ENCODE measurements at regions not wholly inside any gene's neighbourhood (a gene's known extent, or its start where the extent isn't known, plus 50 kb on each side); places are given as distances from the start of the nearest gene placed in this dataset.

DNA sequence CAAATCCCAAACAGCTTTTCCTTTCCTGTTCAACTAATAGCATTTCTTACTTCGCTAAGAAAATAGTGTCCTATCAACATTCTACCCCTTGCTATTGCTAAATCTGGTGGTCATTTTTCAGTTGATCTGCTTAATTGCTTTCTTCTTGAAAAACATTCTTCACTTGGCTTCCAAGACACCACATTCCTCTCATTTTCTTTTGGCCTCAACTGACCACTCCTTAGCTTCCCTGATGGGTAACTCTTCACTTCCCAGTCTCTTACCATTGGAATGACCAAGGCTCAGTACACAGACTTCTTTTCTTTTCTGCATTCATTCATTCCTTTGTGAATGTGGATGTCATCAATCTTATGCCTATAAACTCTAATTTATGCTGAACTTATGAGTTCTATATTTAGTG, 230.8 kb upstream of the CDH2 start:
- H4K20me1 ChIP-seq (ENCODE audit: control insufficient read depth, insufficient read depth, low read length, poor library complexity, severe bottlenecking) = no peaks in the 10 kb centered on the region
- H3K4me1 ChIP-seq (ENCODE audit: control insufficient read depth in 2 of 2, insufficient read depth in 2 of 2, low read length in 2 of 2) = no peaks in the 10 kb centered on the region
- TF ChIP-seq, protein P1, sequence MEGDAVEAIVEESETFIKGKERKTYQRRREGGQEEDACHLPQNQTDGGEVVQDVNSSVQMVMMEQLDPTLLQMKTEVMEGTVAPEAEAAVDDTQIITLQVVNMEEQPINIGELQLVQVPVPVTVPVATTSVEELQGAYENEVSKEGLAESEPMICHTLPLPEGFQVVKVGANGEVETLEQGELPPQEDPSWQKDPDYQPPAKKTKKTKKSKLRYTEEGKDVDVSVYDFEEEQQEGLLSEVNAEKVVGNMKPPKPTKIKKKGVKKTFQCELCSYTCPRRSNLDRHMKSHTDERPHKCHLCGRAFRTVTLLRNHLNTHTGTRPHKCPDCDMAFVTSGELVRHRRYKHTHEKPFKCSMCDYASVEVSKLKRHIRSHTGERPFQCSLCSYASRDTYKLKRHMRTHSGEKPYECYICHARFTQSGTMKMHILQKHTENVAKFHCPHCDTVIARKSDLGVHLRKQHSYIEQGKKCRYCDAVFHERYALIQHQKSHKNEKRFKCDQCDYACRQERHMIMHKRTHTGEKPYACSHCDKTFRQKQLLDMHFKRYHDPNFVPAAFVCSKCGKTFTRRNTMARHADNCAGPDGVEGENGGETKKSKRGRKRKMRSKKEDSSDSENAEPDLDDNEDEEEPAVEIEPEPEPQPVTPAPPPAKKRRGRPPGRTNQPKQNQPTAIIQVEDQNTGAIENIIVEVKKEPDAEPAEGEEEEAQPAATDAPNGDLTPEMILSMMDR (IDR thresholded peaks at IDR 0.05) = no peak
- no peak for TF ChIP-seq EZH2 (IDR thresholded peaks at IDR 0.05; ENCODE audit: borderline replicate concordance, insufficient read depth, low read depth, low read length, poor library complexity, severe bottlenecking)
- no peak overlapping the region for H3K4me2 ChIP-seq (replicated peaks; ENCODE audit: low read depth, low read length, poor library complexity, severe bottlenecking)
- no peaks in the 10 kb centered on the region for H3K27me3 ChIP-seq (replicated peaks in 1 of 4; ENCODE audit: control extremely low read depth in 1 of 4, control insufficient read depth in 3 of 4, insufficient read depth in 4 of 4, low read length in 3 of 4)
- H3K9me3 Mint-ChIP-seq (ENCODE audit: insufficient read depth) = no peaks in the 10 kb centered on the region
- no peaks in the 10 kb centered on the region for H3K9me3 ChIP-seq (ENCODE audit: control extremely low read depth in 1 of 3, control insufficient read depth in 2 of 3, insufficient read depth in 1 of 3, low read length in 2 of 3)
- ChIA-PET CTCF (no interaction called here), POLR2A (no interaction called here)
- H3K4me3 ChIP-seq (ENCODE audit: control extremely low read depth in 1 of 5, extremely low read depth in 1 of 5, insufficient read depth in 1 of 5, low read depth in 2 of 5, low read length in 4 of 5) = no peak overlapping the region
- H2AFZ ChIP-seq (ENCODE audit: insufficient read depth, low read depth, low read length, poor library complexity, severe bottlenecking) = no peak overlapping the region
- no peak overlapping the region for H3K27ac ChIP-seq (ENCODE audit: low read length in 2 of 2)
- DNase-seq (no peak), ATAC-seq (ENCODE audit: low read depth) (no peak)
- no peak overlapping the region for H3K4me3 Mint-ChIP-seq
- no peaks in the 10 kb centered on the region for H3K27me3 Mint-ChIP-seq
- H3K79me2 ChIP-seq (ENCODE audit: control insufficient read depth, insufficient read depth, low read length) = no peaks in the 10 kb centered on the region
- no peak overlapping the region for H3K27ac Mint-ChIP-seq
- H3K4me1 Mint-ChIP-seq = no peaks in the 10 kb centered on the region
- no CpG with 5 or more reads among the region's 1 CpG for WGBS (ENCODE audit: insufficient coverage)
- no peaks in the 10 kb centered on the region for H3K36me3 ChIP-seq (replicated peaks in 1 of 2; ENCODE audit: control extremely low read depth in 1 of 2, control insufficient read depth in 1 of 2, extremely low read depth in 1 of 2, insufficient read depth in 2 of 2, low read length in 1 of 2)
- intact Hi-C loops (cut with micrococcal nuclease) = no loop called here
- H3K9ac ChIP-seq (ENCODE audit: low read length) = no peak overlapping the region

DNA sequence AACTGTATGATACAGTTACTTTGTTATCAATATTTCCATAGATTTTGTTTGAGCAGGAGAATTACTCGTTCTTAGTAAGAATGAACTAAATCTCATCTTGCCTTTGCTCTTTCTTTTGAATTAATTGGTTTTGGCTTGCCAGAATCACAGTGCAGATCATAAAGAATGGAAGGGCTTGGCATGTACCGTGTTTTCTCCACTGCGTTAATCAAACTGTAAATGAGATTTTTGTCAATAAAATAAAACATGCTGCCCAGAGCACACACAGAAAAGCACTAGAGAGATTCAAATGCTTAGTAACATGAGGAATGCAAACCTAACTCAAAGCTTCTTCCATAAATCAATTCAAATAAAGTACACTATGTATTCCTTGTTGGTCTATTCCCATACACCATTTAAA, 229.6 kb upstream of the CDH2 start:
- Histone ChIP-seq H3K9ac (ENCODE audit: low read length) (no peak overlapping the region), H3K4me3 (ENCODE audit: control extremely low read depth in 1 of 5, extremely low read depth in 1 of 5, insufficient read depth in 1 of 5, low read depth in 2 of 5, low read length in 4 of 5) (no peak overlapping the region), H3K27me3 (replicated peaks in 1 of 4; ENCODE audit: control extremely low read depth in 1 of 4, control insufficient read depth in 3 of 4, insufficient read depth in 4 of 4, low read length in 3 of 4) (no peaks in the 10 kb centered on the region), H3K4me2 (replicated peaks; ENCODE audit: low read depth, low read length, poor library complexity, severe bottlenecking) (no peak overlapping the region), H2AFZ (ENCODE audit: insufficient read depth, low read depth, low read length, poor library complexity, severe bottlenecking) (no peak overlapping the region), H3K27ac (ENCODE audit: low read length in 2 of 2) (no peak overlapping the region), H3K4me1 (ENCODE audit: control insufficient read depth in 2 of 2, insufficient read depth in 2 of 2, low read length in 2 of 2) (no peaks in the 10 kb centered on the region), H3K36me3 (replicated peaks in 1 of 2; ENCODE audit: control extremely low read depth in 1 of 2, control insufficient read depth in 1 of 2, extremely low read depth in 1 of 2, insufficient read depth in 2 of 2, low read length in 1 of 2) (no peaks in the 10 kb centered on the region), H3K9me3 (ENCODE audit: control extremely low read depth in 1 of 3, control insufficient read depth in 2 of 3, insufficient read depth in 1 of 3, low read length in 2 of 3) (no peaks in the 10 kb centered on the region), H4K20me1 (ENCODE audit: control insufficient read depth, insufficient read depth, low read length, poor library complexity, severe bottlenecking) (no peaks in the 10 kb centered on the region), H3K79me2 (ENCODE audit: control insufficient read depth, insufficient read depth, low read length) (no peaks in the 10 kb centered on the region)
- POLR2A ChIA-PET = no interaction called here
- Mint-ChIP-seq H3K9me3 (ENCODE audit: insufficient read depth) (peaks cover 6% of the 10 kb centered on the region), H3K4me3 (no peak overlapping the region), H3K4me1 (no peaks in the 10 kb centered on the region), H3K27me3 (no peaks in the 10 kb centered on the region), H3K27ac (no peak overlapping the region)
- CTCF ChIA-PET = no interaction called here
- WGBS (ENCODE audit: insufficient coverage) = no CpG with 5 or more reads among the region's 3 CpGs
- ATAC-seq (ENCODE audit: low read depth) = no peak
- TF ChIP-seq EZH2 (IDR thresholded peaks at IDR 0.05; ENCODE audit: borderline replicate concordance, insufficient read depth, low read depth, low read length, poor library complexity, severe bottlenecking) = no peak
- TF ChIP-seq, protein P1 (IDR thresholded peaks at IDR 0.05) = no peak
- no peak for DNase-seq
- intact Hi-C loops (cut with micrococcal nuclease) = no loop called here

All from B cell (primary cell).